ENCODE measurements at regions not wholly inside any gene's neighbourhood (a gene's known extent, or its start where the extent isn't known, plus 50 kb on each side); places are given as distances from the start of the nearest gene placed in this dataset.

DNA sequence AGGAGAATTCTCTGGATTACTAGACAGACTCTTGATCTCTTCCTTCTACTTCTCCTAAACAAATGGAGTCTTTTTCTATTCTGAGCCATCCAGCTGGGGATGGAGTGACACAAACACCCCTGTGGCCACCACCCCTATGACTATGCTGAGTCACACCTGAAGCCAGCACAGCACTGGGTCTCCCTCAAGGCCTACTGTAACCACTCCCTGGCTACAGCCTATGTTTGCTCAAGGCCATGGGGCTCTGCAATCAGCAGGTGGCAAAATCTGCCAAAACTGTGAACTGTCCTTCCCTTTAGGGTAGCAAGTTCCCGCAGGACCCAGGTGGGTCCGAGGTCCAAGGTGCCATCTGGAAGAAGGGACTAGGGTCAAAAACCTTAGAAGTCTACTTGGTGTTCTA, 132.3 kb downstream of the TINAG start:
- no peak for DNase-seq (ENCODE audit: low read depth in 2 of 2)

DNA sequence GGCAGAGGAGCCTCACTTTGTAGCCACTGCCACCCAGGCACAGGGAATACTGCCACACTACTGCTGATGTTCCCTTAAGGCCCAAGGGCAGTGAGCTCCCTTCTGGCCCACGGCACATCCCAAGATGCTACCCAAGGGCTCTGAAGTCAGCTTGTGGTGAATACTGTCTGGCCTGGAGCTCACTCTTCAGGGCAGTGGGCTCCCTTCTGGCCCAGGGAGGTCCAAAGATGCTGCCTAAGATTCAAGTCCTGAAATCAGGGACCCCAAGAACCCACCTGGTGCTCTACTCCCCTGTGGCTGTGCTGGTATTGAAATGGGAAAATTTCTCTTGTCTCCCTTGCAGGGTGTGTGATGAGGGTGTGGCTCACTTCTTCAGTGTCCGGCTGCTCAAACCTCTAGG, 132.8 kb downstream of the TINAG start:
- no peak for DNase-seq (ENCODE audit: low read depth in 2 of 2)

- DNase-seq (ENCODE audit: low read depth in 2 of 2), result no peak
These were observed 133.5 kb downstream of the TINAG start for GRCh38 chr6:54441687-54442248.

DNA sequence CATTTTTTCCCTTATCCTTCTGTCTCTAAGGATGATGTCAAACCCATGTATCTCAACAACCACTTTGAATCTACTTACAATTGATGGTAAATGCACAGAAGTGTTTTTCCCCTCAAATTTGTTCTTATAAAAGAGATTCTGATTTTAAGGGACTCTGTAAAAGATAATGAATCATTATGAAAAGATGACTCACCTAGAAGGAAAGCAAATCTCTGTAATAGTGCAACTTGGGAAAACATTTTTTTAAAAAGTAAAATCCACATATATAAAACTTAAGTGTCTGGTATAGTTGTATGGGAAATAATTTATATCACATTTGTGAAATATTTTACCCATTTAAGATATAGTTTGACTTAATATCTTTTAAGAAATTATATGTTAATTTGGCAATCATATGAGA, 137.0 kb downstream of the TINAG start:
- DNase-seq (ENCODE audit: low read depth in 2 of 2), result no peak

DNA sequence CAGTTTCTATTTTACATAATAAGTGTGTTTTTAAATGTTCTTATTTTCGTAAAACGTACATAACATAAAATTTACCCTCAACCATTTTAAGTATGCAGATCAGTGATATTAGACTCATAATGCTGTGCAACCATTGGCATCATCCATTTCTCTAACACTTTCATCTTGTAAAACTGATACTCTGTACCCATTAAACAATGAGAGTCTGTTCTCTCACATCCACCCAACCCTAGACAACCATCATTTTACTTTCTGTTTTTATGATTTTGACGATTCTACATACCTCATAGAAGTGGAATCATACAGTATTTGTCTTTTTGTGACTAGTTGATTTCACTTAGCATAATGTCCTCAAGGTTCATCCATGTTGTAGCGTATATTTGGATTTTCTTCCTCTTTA, 140.4 kb downstream of the TINAG start:
- DNase-seq (ENCODE audit: low read depth in 2 of 2), result no peak

DNA sequence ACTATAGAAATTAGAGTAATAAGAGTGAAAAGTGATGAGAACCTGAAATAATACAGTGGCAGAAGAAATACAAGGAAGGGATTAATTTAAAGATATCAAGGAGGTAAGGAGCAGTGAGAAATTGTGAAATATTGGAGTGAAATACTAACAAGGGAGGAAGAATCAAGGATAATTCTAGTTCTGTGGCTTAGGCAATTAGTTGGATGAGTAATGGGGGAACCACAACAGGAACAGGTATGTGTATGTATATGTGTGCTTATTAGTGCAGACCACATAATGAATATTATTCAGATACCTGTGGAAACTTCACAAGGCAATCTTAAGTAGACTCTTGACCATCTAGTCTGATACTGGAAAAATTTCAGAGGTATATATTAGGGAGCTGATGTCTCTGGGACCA, 143.3 kb downstream of the TINAG start:
- DNase-seq (ENCODE audit: low read depth in 2 of 2), result no peak

- DNase-seq (ENCODE audit: low read depth in 2 of 2), result no peak
These were observed 155.2 kb downstream of the TINAG start for GRCh38 chr6:54463354-54464024.

GRCh38 chr6:54465649-54466300, 157.5 kb downstream of the TINAG start:
- DNase-seq (ENCODE audit: low read depth in 2 of 2), result no peak

GRCh38 chr6:54467384-54467783, 159.1 kb downstream of the TINAG start:
- no peak for DNase-seq (ENCODE audit: low read depth in 2 of 2)

GRCh38 chr6:54473328-54473727, 165.1 kb downstream of the TINAG start:
- DNase-seq (ENCODE audit: low read depth in 2 of 2), result no peak

GRCh38 chr6:54474898-54475297, 166.7 kb downstream of the TINAG start:
- no peak for DNase-seq (ENCODE audit: low read depth in 2 of 2)

DNA sequence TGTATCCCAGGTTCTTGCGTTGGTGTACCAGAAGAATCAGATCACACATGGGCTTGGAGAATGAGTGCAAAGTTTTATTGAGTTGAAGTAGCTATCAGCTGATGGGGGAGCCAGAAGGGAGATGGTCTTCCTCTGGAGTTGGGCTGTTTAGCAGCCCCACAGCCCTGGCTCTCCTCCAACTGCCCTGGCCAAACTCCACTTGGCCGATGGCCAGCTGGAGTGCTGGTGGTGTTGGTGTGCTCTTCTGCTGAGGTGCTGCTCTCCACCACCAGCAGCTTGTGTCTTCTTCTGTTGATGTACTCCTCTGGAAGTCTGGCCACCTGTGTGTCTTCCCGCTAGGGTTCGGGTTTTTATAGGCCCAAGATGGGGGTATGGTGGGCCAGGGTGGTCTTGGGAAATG, 172.8 kb downstream of the TINAG start:
- no peak for DNase-seq (ENCODE audit: low read depth in 2 of 2)

DNA sequence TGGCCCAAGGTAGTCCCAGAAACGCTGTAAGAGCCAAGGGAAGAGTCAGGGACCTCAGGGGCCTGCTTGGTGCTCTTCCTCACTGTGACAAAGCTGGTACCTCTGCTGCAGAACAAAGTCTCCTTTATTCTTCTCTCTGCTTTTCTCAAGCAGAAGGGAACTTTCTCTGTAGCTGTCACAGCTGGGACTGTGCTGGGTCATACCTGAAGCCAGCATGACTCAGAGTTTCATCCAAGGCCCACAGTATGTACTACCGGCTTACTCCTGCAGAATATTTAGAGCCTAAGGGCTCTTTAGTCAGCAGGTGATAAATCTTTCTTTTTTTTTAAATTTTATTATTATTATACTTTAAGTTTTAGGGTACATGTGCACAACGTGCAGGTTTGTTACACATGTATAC, 183.2 kb downstream of the TINAG start:
- DNase-seq (ENCODE audit: low read depth in 2 of 2), result no peak

- peak; percentile 50 to 54 for DNase-seq (ENCODE audit: low read depth in 2 of 2)
These were observed 184.9 kb downstream of the TINAG start for GRCh38 chr6:54493138-54493537.

DNA sequence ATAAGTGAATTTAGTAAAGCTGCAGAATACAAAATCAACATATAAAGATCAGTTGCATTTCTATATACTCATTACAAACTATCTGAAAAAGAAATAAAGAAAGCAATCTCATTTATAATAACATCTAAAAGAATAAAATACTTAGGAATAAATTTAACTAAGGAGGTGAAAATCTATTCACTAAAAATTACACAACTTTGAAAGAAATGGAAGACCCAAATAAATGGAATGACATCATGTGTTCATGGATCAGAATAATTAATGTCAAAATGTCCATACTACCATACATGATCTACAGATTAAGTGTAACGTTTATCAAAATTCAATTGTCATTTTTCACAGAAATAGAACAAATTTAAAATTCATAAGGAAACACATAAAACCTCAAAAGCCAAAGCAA, 194.9 kb downstream of the TINAG start:
- DNase-seq (ENCODE audit: low read depth in 2 of 2), result no peak

DNA sequence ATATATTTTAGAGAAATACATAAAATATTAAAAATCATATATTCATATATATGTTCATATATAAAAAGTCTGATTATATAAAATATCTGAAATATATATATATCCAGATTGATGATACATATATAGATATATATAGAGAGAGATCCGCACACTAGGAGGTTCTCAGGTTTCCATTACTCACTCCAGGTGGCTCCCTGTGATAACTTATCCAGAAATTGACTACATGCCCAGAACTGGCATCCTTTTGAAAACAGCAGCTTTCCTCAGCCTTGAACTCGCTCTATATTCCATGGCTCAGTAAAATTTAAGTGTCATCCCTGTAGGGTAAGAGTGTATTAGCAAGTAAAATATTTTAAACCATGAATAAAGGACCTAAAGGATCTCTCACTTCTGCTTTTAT, 206.8 kb downstream of the TINAG start:
- no peak for DNase-seq (ENCODE audit: low read depth in 2 of 2)

GRCh38 chr6:54515713-54516112, 207.5 kb downstream of the TINAG start:
- no peak for DNase-seq (ENCODE audit: low read depth in 2 of 2)

GRCh38 chr6:54516321-54516720, 208.1 kb downstream of the TINAG start:
- no peak for DNase-seq (ENCODE audit: low read depth in 2 of 2)

- no peak for DNase-seq (ENCODE audit: low read depth in 2 of 2)
These were observed 210.9 kb downstream of the TINAG start for GRCh38 chr6:54519161-54519560.

DNA sequence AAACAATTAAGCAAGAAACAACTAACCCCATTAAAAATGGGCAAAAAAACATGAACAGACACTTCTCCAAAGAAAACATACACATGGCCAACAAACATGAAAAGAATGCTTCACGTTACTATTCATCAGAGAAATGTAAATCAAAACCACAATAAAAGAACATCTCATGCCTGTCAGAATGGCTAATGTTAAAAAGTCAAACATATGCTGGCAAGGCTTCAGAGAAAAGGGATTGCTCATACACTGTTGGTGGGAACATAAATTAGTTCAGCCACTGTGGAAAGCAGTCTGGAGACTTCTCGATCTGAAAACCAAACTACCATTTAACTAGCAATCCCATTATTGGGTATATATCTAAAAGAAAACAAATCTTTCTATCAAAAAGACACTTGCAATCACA, 217.5 kb downstream of the TINAG start:
- DNase-seq (ENCODE audit: low read depth in 2 of 2), result peak in 1 of 2 experiments; percentile 13

DNA sequence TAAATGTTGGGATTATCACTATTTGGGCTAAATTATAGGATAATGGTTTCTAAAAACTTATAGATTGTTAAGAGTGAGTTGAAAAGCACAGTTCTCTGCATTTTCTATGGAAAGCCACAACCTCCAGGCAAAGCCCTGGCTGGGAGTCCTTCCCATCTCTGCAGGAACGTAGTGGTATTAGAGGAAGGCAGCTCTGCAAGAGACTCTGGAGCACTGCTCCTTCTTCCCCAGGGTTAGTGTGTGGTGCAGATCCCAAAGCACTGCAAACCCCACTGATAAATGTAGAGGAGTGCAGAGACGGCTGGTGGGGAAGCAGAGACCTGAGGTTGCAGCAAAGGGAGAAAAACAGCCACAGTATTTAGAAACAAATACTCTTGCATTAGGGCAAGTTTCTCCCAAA, 225.3 kb downstream of the TINAG start:
- no peak for DNase-seq (ENCODE audit: low read depth in 2 of 2)

DNA sequence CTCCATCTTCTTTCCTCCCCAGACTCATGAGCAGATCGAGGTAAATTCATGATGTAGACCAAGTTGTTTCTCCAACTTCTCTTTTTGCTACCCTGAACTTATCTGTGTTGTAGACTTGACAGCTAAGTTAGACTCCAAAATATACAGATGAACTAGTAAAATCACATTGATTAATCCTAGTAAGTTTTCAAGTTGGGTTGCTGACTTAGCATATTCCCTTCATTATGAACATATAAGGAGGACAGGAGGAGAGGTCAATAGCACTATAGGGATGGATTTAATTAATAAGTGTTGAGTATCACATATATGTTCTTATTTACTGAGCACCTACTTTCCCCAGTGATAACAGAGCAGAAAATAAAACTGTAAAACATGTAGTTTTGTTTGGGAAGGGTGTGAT, 227.3 kb downstream of the TINAG start:
- no peak for DNase-seq (ENCODE audit: low read depth in 2 of 2)

DNA sequence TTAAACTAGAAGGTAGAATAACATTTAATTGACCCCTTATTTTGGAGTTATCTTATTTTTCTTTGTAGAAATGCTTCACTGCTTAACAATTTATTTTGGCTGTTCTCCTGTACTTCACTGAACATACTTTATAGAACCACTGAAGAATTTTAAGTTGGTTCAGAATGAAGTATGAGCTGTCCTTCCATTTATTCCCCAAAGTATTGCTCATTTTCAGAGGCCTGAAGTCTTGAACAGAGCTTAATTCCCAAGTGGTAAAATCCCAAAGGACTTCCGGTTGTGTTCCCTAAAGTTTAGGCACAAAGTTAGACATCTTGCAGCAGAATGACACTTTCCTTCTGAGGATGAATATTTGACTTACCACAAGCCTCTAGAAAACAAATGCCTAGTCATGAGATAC, 233.3 kb downstream of the TINAG start:
- no peak for DNase-seq (ENCODE audit: low read depth in 2 of 2)

DNA sequence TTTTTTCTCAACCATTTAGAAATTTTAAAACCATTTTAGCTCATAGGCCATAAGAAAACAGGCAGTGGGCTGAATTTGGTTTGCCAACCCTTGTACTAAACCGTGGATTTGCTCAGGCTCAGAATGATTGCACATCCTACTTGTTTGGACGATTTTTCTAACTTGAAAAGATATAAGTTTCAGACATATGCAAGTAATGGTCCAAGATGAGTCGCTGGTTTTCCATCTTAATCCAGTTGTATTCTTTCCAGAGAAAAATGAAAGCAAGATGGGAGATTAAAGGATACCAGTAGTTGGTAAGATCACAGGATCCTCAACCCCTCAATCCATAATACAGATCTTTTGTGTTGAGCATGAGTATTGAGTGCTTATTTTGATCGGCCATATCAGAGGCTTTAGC, 250.9 kb downstream of the TINAG start:
- no peak for DNase-seq (ENCODE audit: low read depth in 2 of 2)

All from fibroblast of skin of left biceps (primary cell).